Activated CD8-positive, alpha-beta T cell treated with anti-CD3 and anti-CD28 coated beads for 36 hours (primary cell): ENCODE measurements at regions not wholly inside any gene's neighbourhood (a gene's known extent, or its start where the extent isn't known, plus 50 kb on each side); places are given as distances from the start of the nearest gene placed in this dataset.
"Not testable (repeated sequence)": the region's sequence is repeated elsewhere in the genome, so short reads cannot be mapped to it uniquely, and the experiment has no call there.

Experiments
- ATAC-seq: fragments of 200-7000 bp; cut with Tn5 transposase; one replicate; pipeline ENCODE4 v1.10.0; 2021; ENCODE audit warnings: mild to moderate bottlenecking, moderate library complexity
- CTCF ChIA-PET: fragments of 350-600 bp; sonication (Branson Sonifier 250); formaldehyde crosslinking; loops from one replicate; lab custom pipeline; 2021; ENCODE audit warnings: antibody characterized with exemption; lab: Charles Lee
- POLR2A ChIA-PET: fragments of 350-600 bp; sonication (Branson Sonifier 250); formaldehyde crosslinking; loops from one replicate; lab custom pipeline; 2021; ENCODE audit warnings: antibody characterized with exemption; lab: Charles Lee
- DNase-seq: peaks from one replicate; pipeline ENCODE4 v3.0.0-alpha.2; 2020
- H3K27ac Mint-ChIP-seq: one replicate; pipeline ENCODE4 v1.8.0; 2021; ENCODE audit warnings: mild to moderate bottlenecking, mixed read lengths
- H3K27me3 Mint-ChIP-seq: one replicate; pipeline ENCODE4 v1.8.0; 2021; ENCODE audit warnings: mixed read lengths
- H3K36me3 Mint-ChIP-seq: one replicate; pipeline ENCODE4 v1.8.0; 2021; ENCODE audit warnings: low read depth, mixed read lengths
- H3K4me1 Mint-ChIP-seq: one replicate; pipeline ENCODE4 v1.8.0; 2021; ENCODE audit warnings: low read depth, mixed read lengths
- H3K4me3 Mint-ChIP-seq: one replicate; pipeline ENCODE4 v1.8.0; 2021; ENCODE audit warnings: mild to moderate bottlenecking, moderate library complexity, mixed read lengths
- H3K9me3 Mint-ChIP-seq: one replicate; pipeline ENCODE4 v1.8.0; 2021; ENCODE audit warnings: mixed read lengths
- CTCF ChIP-seq: fragments of 200-600 bp; IDR thresholded peaks from one replicate; pipeline ENCODE4 v1.8.0; 2022; ENCODE audit warnings: antibody characterized with exemption, mild to moderate bottlenecking
- intact Hi-C: fragments of 100-400 bp; cut with micrococcal nuclease; formaldehyde crosslinking; loops from one replicate; pipeline ENCODE4 v1.10.0; 2022

GRCh38 chr16:32038783-32039496 lies 165.3 kb downstream of the ZNF267 start:
- H3K9me3 Mint-ChIP-seq, H3K27me3 Mint-ChIP-seq, H3K36me3 Mint-ChIP-seq, POLR2A ChIA-PET, CTCF ChIA-PET, intact Hi-C loops, H3K27ac Mint-ChIP-seq, H3K4me1 Mint-ChIP-seq, H3K4me3 Mint-ChIP-seq: not testable (repeated sequence)
- TF ChIP-seq CTCF = peak; percentile 24
- ATAC-seq (peak; percentile 42), DNase-seq (peak; percentile 41)

- ATAC-seq, H3K27me3 Mint-ChIP-seq, H3K27ac Mint-ChIP-seq, POLR2A ChIA-PET, H3K9me3 Mint-ChIP-seq, H3K4me1 Mint-ChIP-seq, H3K36me3 Mint-ChIP-seq, H3K4me3 Mint-ChIP-seq, intact Hi-C loops, DNase-seq: not testable (repeated sequence)
- CTCF ChIA-PET = interaction anchor here (0.6 kb wide), 1 partner anchor 9 kb away, joined by 3 read pairs; no protein-coding TSS in a partner anchor
Measured at GRCh38 chr16:32039919-32040318, 166.3 kb downstream of the ZNF267 start.

GRCh38 chr16:32066016-32066651 lies 187.0 kb upstream of the TP53TG3D start:
- peak; percentile 56 for ATAC-seq
- CTCF ChIA-PET = not testable (repeated sequence)

GRCh38 chr16:32071586-32071985 lies 181.5 kb upstream of the TP53TG3D start:
- not testable (repeated sequence) for H3K9me3 Mint-ChIP-seq
- peak; percentile 45 for ATAC-seq

More at GRCh38 chr16:32066016-32066651, 187.0 kb upstream of the TP53TG3D start:
- H3K27me3 Mint-ChIP-seq, H3K4me1 Mint-ChIP-seq, intact Hi-C loops, H3K4me3 Mint-ChIP-seq, H3K36me3 Mint-ChIP-seq, H3K27ac Mint-ChIP-seq, H3K9me3 Mint-ChIP-seq, POLR2A ChIA-PET: not testable (repeated sequence)
- TF ChIP-seq CTCF = peak; percentile 31
- DNase-seq = peak; percentile 54

GRCh38 chr16:32083891-32084290 lies 169.2 kb upstream of the TP53TG3D start:
- POLR2A ChIA-PET, DNase-seq, ATAC-seq, intact Hi-C loops, H3K9me3 Mint-ChIP-seq, H3K36me3 Mint-ChIP-seq, H3K27ac Mint-ChIP-seq, H3K4me3 Mint-ChIP-seq, H3K4me1 Mint-ChIP-seq, H3K27me3 Mint-ChIP-seq, CTCF ChIA-PET: not testable (repeated sequence)

More at GRCh38 chr16:32071586-32071985, 181.5 kb upstream of the TP53TG3D start:
- intact Hi-C loops, H3K4me1 Mint-ChIP-seq, POLR2A ChIA-PET, H3K27ac Mint-ChIP-seq, DNase-seq, H3K36me3 Mint-ChIP-seq, H3K4me3 Mint-ChIP-seq, H3K27me3 Mint-ChIP-seq, CTCF ChIA-PET: not testable (repeated sequence)

GRCh38 chr16:32084656-32085401 lies 168.3 kb upstream of the TP53TG3D start:
- intact Hi-C loops, CTCF ChIA-PET, H3K4me1 Mint-ChIP-seq, H3K9me3 Mint-ChIP-seq, ATAC-seq, H3K27me3 Mint-ChIP-seq, H3K36me3 Mint-ChIP-seq, H3K27ac Mint-ChIP-seq, POLR2A ChIA-PET: not testable (repeated sequence)
- peak overlapping the region; percentile 17 for H3K4me3 Mint-ChIP-seq
- peak; percentile 19 for DNase-seq

GRCh38 chr16:32085438-32086141 lies 167.5 kb upstream of the TP53TG3D start:
- H3K36me3 Mint-ChIP-seq, CTCF ChIA-PET, ATAC-seq, POLR2A ChIA-PET, H3K27me3 Mint-ChIP-seq, H3K27ac Mint-ChIP-seq, H3K4me1 Mint-ChIP-seq, intact Hi-C loops, H3K9me3 Mint-ChIP-seq: not testable (repeated sequence)
- DNase-seq = peak; percentile 65
- H3K4me3 Mint-ChIP-seq = peak overlapping the region; percentile 29

- H3K36me3 Mint-ChIP-seq, ATAC-seq, DNase-seq, H3K27me3 Mint-ChIP-seq, H3K4me1 Mint-ChIP-seq, POLR2A ChIA-PET, H3K27ac Mint-ChIP-seq, intact Hi-C loops, CTCF ChIA-PET, H3K9me3 Mint-ChIP-seq: not testable (repeated sequence)
- peak overlapping the region; percentile 41 for H3K4me3 Mint-ChIP-seq
Measured at GRCh38 chr16:32115562-32115961, 137.5 kb upstream of the TP53TG3D start.
